ENCODE measurements at regions not wholly inside any gene's neighbourhood (a gene's known extent, or its start where the extent isn't known, plus 50 kb on each side); places are given as distances from the start of the nearest gene placed in this dataset.

- TF ChIP-seq POLR2A (IDR thresholded peaks at IDR 0.05): no peak
- TF ChIP-seq, protein P1, sequence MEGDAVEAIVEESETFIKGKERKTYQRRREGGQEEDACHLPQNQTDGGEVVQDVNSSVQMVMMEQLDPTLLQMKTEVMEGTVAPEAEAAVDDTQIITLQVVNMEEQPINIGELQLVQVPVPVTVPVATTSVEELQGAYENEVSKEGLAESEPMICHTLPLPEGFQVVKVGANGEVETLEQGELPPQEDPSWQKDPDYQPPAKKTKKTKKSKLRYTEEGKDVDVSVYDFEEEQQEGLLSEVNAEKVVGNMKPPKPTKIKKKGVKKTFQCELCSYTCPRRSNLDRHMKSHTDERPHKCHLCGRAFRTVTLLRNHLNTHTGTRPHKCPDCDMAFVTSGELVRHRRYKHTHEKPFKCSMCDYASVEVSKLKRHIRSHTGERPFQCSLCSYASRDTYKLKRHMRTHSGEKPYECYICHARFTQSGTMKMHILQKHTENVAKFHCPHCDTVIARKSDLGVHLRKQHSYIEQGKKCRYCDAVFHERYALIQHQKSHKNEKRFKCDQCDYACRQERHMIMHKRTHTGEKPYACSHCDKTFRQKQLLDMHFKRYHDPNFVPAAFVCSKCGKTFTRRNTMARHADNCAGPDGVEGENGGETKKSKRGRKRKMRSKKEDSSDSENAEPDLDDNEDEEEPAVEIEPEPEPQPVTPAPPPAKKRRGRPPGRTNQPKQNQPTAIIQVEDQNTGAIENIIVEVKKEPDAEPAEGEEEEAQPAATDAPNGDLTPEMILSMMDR (IDR thresholded peaks at IDR 0.05): no peak
- no peak for TF ChIP-seq POLR2AphosphoS5 (IDR thresholded peaks at IDR 0.05)
Observed at GRCh38 chr7:81236560-81236959, 317.7 kb upstream of the SEMA3C start.
